Left hindlimb (tissue), 1 donor: ENCODE measurements at regions not wholly inside any gene's neighbourhood (a gene's known extent, or its start where the extent isn't known, plus 50 kb on each side); places are given as distances from the start of the nearest gene placed in this dataset.

Experiments used
- DNase-seq: peaks from one replicate; pipeline ENCODE4 v3.0.0-alpha.2; 2018

- DNase-seq, result no peak
Observed at GRCh38 chr22:48393885-48394284, 1433.8 kb downstream of the BRD1 start.

- DNase-seq, result no peak
Observed at GRCh38 chr22:48393041-48393370, 1434.7 kb downstream of the BRD1 start.

GRCh38 chr22:48391820-48392219 is 1435.9 kb downstream of the BRD1 start:
- DNase-seq, result no peak

- no peak for DNase-seq
Observed at GRCh38 chr22:48391171-48391711, 1436.4 kb downstream of the BRD1 start.

- DNase-seq, result no peak
Observed at GRCh38 chr22:48389916-48390315, 1437.8 kb downstream of the BRD1 start.

- no peak for DNase-seq
Observed at GRCh38 chr22:48382197-48382596, 1445.5 kb downstream of the BRD1 start.

GRCh38 chr22:48380016-48380665 is 1447.5 kb downstream of the BRD1 start:
- no peak for DNase-seq

GRCh38 chr22:48379371-48379770 is 1448.3 kb downstream of the BRD1 start:
- no peak for DNase-seq

- no peak for DNase-seq
Observed at GRCh38 chr22:48378673-48379072, 1449.0 kb downstream of the BRD1 start.

GRCh38 chr22:48376936-48377712 is 1450.5 kb downstream of the BRD1 start:
- no peak for DNase-seq

- no peak for DNase-seq
Observed at GRCh38 chr22:48376428-48376827, 1451.2 kb downstream of the BRD1 start.

- no peak for DNase-seq
Observed at GRCh38 chr22:48373626-48374173, 1454.0 kb downstream of the BRD1 start.

GRCh38 chr22:48372390-48372789 is 1455.3 kb downstream of the BRD1 start:
- no peak for DNase-seq

- no peak for DNase-seq
Observed at GRCh38 chr22:48371391-48371790, 1456.3 kb downstream of the BRD1 start.

- no peak for DNase-seq
Observed at GRCh38 chr22:48370508-48371325, 1457.0 kb downstream of the BRD1 start.

GRCh38 chr22:48369789-48370507 is 1457.7 kb downstream of the BRD1 start:
- no peak for DNase-seq

GRCh38 chr22:48368975-48369525 is 1458.6 kb downstream of the BRD1 start:
- DNase-seq, result no peak

- no peak for DNase-seq
Observed at GRCh38 chr22:48367731-48368130, 1459.9 kb downstream of the BRD1 start.

GRCh38 chr22:48366591-48366990 is 1461.1 kb downstream of the BRD1 start:
- no peak for DNase-seq

- no peak for DNase-seq
Observed at GRCh38 chr22:48366056-48366455, 1461.6 kb downstream of the BRD1 start.

GRCh38 chr22:48365386-48365785 is 1462.3 kb downstream of the BRD1 start:
- DNase-seq, result no peak

GRCh38 chr22:48362721-48363404 is 1464.8 kb downstream of the BRD1 start:
- no peak for DNase-seq
